Mesenteric fat pad (tissue), 1 donor: ENCODE measurements at regions not wholly inside any gene's neighbourhood (a gene's known extent, or its start where the extent isn't known, plus 50 kb on each side); places are given as distances from the start of the nearest gene placed in this dataset.

Source experiments
- DNase-seq: peaks from one replicate; pipeline ENCODE4 v3.0.0-alpha.2; 2020; ENCODE audit warnings: low spot score
- donor health status: DM: yes; HTN: yes; CAD: no.

DNA sequence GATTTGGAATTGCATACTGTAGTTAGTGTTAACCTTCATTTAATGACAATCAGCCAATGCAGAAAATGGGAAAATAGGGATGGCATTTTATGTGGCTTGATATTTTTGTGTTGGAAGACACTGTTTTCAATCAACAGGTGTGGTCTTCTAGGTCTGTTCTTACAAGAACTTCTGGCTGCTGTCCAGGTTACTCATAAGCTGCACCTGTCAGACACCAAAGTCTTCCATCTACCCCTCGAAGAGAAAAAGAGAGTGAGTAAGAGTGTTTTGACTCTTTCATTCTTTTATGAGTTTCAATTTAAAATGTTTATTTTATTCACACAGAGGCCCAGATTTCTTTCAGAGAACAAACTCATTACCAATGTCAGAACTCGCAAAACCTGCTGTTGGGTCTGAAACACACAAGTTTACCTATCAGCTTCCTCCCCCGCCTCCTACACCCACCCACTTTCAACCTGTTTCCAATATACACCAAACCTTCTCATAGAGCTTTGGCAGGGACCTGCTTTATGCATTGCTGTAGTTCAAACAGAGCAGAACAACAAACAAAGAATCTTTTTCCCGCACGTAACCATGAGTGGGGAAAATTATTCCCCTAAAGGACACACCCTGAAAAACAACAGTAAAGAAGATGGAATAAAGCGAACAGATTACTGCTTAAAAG lies 767.7 kb upstream of the ALCAM start:
- no peak for DNase-seq

GRCh38 chr3:104604326-104605010 lies 762.2 kb upstream of the ALCAM start:
- no peak for DNase-seq

GRCh38 chr3:104606812-104607211 lies 759.9 kb upstream of the ALCAM start:
- DNase-seq: no peak

GRCh38 chr3:104610730-104611652 lies 755.7 kb upstream of the ALCAM start:
- DNase-seq: no peak

DNA sequence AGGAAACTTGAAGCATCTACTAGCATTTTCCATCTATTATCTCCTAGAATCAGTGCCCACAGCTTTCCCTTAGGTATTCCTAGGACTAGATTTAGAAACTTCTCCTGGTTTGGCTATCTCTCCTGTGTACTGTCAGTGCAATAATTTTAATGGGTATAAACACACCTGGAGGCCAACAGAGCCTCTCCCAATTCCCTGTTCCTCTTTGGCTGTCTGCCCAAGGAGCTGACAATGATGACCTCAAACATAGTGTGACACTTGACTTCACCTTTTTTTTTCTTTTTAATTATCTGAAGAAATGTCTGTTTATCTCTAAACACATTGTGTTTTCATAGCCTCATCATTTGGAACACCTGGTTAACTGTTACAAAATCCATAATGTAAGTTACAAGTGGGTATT lies 754.5 kb upstream of the ALCAM start:
- DNase-seq: no peak

- DNase-seq: no peak
Observed at GRCh38 chr3:104614564-104614963, 752.1 kb upstream of the ALCAM start.

GRCh38 chr3:104628185-104628789 lies 738.4 kb upstream of the ALCAM start:
- no peak for DNase-seq

- no peak for DNase-seq
Observed at GRCh38 chr3:104629038-104629437, 737.7 kb upstream of the ALCAM start.

DNA sequence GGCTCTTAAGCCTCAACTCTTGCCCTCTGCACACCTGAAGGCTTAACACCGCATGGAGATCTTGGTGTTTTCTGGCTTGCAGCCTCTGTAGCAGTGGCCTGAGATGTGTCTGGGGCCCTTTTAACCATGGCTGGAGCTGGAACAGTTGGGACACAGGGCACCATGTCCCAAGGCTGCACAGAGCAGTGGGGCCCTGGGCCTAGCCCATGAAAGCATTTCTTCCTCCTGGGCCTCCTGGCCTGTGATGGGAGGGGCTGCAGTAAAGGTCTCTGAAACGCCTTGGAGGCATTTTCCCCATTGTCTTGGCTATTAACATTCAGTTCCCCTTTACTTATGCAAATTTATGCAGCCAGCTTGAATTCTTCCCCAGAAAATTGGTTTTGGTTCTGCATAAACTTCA lies 735.5 kb upstream of the ALCAM start:
- no peak for DNase-seq

GRCh38 chr3:104632521-104632920 lies 734.2 kb upstream of the ALCAM start:
- DNase-seq: no peak

DNA sequence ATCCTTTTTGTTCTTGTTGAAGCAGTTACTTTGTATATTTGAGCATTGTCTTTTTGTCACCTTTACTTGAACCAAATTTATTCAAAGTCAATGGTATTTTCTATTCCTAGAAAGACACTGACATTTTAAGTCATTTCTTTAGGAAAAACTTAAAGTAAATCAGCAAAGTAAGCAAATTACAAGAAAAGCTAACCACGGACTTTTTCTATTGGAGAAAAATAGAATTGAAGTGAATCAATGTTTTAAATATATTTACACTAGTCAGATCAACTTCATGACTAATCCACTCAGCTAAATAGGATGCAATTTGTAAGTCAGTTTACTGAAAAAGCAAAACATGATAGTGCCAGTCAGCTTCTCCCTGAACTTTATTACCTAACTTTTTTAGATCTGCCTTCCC lies 733.8 kb upstream of the ALCAM start:
- DNase-seq: no peak

DNA sequence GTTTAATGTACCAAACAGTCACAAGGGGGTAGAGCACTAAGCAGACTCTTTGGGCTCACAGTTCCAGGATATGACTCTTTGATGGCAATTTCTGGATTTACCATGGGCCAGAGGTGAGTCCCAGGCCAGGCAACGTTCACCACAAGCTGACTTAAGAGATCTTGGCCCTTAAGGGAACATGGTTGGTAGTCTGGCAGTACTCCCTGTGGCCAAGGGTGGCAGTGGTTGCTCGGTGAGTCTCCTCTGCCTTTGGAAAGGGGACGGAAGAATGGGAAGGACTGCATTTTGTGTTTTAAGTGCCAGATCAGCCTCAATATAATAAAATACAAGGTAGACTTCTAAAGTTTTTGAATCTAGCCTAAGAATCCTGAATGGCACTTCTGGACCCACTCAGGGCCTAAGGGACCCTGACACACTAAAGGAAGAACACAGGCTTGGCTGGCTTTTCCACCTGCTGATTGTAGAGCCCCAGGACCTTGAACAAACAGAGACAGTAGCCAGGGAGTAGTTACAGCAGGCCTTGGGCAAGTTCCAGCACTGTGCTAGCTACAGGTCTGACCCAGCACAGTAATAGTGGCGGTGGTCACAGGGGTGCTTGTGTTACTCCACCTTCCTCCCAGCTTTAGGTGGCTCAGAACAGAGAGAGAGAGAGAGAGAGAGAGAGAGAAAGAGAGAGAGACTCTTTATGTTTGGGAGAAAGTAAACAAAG lies 730.7 kb upstream of the ALCAM start:
- no peak for DNase-seq

- no peak for DNase-seq
Observed at GRCh38 chr3:104642827-104643226, 723.9 kb upstream of the ALCAM start.

GRCh38 chr3:104646196-104646595 lies 720.5 kb upstream of the ALCAM start:
- DNase-seq: no peak

GRCh38 chr3:104648823-104649222 lies 717.9 kb upstream of the ALCAM start:
- no peak for DNase-seq

DNA sequence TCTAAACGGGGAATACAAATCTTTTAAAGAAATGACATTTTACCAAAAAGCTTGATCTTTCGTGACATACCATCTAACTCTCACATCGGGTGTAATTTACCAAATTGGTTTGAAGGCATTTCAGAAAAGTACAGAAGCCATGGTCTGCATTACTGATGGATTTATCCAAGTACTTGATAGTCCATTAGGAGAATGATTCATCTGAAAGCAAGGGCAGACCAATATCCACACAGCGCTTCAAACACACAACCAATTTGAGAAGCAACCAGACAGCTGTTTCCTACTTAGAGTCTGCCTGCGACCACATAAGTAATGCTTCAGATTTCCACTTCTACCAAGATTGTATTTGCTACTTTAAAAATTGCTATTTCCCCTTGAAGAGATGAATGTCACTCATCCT lies 697.6 kb upstream of the ALCAM start:
- no peak for DNase-seq

- DNase-seq: no peak
Observed at GRCh38 chr3:104672331-104672730, 694.4 kb upstream of the ALCAM start.

- DNase-seq: no peak
Observed at GRCh38 chr3:104673981-104674380, 692.7 kb upstream of the ALCAM start.

DNA sequence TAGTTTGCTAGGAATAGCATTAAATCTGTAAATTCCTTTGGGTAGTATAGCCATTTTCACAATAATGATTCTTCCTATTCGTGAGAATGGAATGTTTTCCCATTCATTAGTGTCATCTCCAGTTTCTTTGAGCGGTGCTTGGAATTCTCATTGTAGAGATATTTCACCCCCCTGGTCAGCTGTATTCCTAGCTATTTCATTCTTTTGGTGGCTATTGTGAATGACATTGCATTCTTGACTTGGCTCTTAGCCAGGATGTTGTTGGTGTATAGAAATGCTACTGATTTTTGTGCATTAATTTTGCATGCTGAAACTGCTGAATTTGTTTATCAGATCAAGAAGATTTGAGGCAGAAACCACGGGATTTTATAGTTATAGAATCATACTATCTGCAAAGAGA lies 690.5 kb upstream of the ALCAM start:
- DNase-seq: no peak

- DNase-seq: no peak
Observed at GRCh38 chr3:104677932-104678331, 688.8 kb upstream of the ALCAM start.

- DNase-seq: no peak
Observed at GRCh38 chr3:104685492-104685891, 681.2 kb upstream of the ALCAM start.
